ENCODE measurements at regions not wholly inside any gene's neighbourhood (a gene's known extent, or its start where the extent isn't known, plus 50 kb on each side); places are given as distances from the start of the nearest gene placed in this dataset.
A peak's percentile ranks its signal among the peaks of the same experiment; 100 is the strongest.

DNA sequence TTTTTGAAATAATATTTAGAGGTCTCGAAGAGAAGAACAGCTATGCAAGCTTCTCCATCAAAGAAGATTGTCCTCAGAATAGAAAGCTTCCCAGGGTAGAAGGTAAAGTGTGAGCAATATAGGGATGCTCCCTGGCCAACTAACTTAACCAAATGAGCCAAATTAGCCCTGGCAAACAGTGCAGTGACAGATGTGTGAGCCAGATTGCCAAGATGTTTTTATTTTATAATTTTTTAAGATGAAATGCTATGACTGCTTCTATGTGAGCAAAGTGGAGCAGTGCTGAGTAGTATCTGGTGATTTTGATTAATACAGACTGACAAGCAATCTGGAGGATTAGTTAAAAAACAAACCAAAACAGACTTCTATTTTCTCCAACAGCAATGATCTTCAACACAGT lies 202.1 kb downstream of the NOVA1 start:
- H3K4me3 ChIP-seq: no peak overlapping the region
- WGBS (ENCODE audit: missing lambda C conversion rate): 19% methylated on average over 1 of the region's 1 CpG
- ChIA-PET CTCF (no interaction called here), POLR2A (no interaction called here)
- no peak overlapping the region for H3K4me2 ChIP-seq
- TF ChIP-seq, protein P1, sequence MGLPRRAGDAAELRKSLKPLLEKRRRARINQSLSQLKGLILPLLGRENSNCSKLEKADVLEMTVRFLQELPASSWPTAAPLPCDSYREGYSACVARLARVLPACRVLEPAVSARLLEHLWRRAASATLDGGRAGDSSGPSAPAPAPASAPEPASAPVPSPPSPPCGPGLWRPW (IDR thresholded peaks at IDR 0.05): no peak
- TF ChIP-seq FOSL2 (IDR thresholded peaks at IDR 0.05) (no peak), FOSL2 (CRISPR knock-in tag; IDR thresholded peaks at IDR 0.05) (no peak), ZSCAN20 (CRISPR knock-in tag; IDR thresholded peaks at IDR 0.05) (no peak), RNF2 (IDR thresholded peaks at IDR 0.05; ENCODE audit: borderline replicate concordance, low read depth) (no peak)
- no peaks in the 10 kb centered on the region for H3K9me3 ChIP-seq
- no peak overlapping the region for H3K27ac ChIP-seq
- no peak for DNase-seq (ENCODE audit: low read depth in 1 of 2, low spot score in 1 of 2)
- FAIRE-seq: no peak
- peaks cover 6% of the 10 kb centered on the region; the same call in 1 of the 3 replicates for H3K4me1 ChIP-seq
- ATAC-seq: no peak

DNA sequence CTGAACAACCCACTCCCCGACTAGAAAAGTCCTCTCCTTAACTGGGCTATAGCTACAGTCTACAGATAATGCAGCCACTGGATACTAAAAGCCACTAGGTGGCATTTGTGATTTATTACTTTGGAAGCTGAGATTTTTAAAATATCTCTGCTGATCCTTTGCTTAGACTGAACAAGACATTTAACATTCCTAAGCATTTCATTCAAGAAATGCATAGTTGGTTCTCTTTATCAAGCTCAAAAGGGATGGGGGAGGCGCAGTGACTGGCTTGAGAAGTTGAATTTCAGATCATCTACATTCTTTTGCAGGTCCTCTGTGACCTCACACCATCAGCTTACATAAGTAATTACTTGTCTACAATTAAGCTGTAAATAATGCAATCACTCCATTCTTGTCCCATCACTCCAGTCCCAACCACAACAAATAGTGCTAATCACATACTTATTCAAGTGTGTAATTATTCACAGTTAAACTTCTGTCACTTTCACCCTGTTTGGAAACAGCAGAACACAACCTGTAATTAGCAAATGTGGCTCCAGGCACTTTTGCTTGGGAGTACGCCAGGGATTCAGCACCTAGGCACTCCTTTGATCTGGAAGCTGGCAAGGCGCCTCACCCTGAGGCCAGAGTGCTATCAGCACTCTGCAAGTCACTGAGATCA lies 203.6 kb downstream of the NOVA1 start:
- no peak overlapping the region for H3K4me3 ChIP-seq
- TF ChIP-seq FOSL2 (IDR thresholded peaks at IDR 0.05) (no peak), FOSL2 (CRISPR knock-in tag; IDR thresholded peaks at IDR 0.05) (no peak), RAD21 (conservative IDR thresholded peaks at IDR 0.05 in 1 of 2, IDR thresholded peaks at IDR 0.05 in 1 of 2) (peak; percentile 61 to 67), CHD4 (IDR thresholded peaks at IDR 0.05; ENCODE audit: borderline replicate concordance) (no peak), EHF (CRISPR knock-in tag; IDR thresholded peaks at IDR 0.05) (no peak), NFE2L2 (conservative IDR thresholded peaks at IDR 0.05; ENCODE audit: low read length) (no peak), KDM5A (IDR thresholded peaks at IDR 0.05) (no peak), NR3C1 (IDR thresholded peaks at IDR 0.05) (no peak), BHLHE40 (IDR thresholded peaks at IDR 0.05; ENCODE audit: low read depth, low read length) (no peak), SMC3 (IDR thresholded peaks at IDR 0.05) (peak; percentile 69), MAZ (IDR thresholded peaks at IDR 0.05; ENCODE audit: borderline replicate concordance, low read depth, low read length) (no peak), NPAS2 (CRISPR knock-in tag; IDR thresholded peaks at IDR 0.05; ENCODE audit: borderline replicate concordance) (no peak), ESRRA (IDR thresholded peaks at IDR 0.05; ENCODE audit: borderline replicate concordance, low read length) (no peak), HDAC2 (IDR thresholded peaks at IDR 0.05) (no peak), HEYL (CRISPR knock-in tag; IDR thresholded peaks at IDR 0.05) (no peak), GATA3 (IDR thresholded peaks at IDR 0.05; ENCODE audit: borderline replicate concordance) (no peak), ZSCAN20 (CRISPR knock-in tag; IDR thresholded peaks at IDR 0.05) (no peak), HOXB13 (CRISPR knock-in tag; IDR thresholded peaks at IDR 0.05; ENCODE audit: low read depth) (no peak), EHMT2 (IDR thresholded peaks at IDR 0.05; ENCODE audit: low read depth) (no peak)
- TF ChIP-seq, protein P1 (IDR thresholded peaks at IDR 0.05): no peak
- TF ChIP-seq, protein P2, sequence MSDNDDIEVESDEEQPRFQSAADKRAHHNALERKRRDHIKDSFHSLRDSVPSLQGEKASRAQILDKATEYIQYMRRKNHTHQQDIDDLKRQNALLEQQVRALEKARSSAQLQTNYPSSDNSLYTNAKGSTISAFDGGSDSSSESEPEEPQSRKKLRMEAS (IDR thresholded peaks at IDR 0.05): no peak
- TF ChIP-seq, protein P3, sequence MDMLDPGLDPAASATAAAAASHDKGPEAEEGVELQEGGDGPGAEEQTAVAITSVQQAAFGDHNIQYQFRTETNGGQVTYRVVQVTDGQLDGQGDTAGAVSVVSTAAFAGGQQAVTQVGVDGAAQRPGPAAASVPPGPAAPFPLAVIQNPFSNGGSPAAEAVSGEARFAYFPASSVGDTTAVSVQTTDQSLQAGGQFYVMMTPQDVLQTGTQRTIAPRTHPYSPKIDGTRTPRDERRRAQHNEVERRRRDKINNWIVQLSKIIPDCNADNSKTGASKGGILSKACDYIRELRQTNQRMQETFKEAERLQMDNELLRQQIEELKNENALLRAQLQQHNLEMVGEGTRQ (IDR thresholded peaks at IDR 0.05): no peak
- TF ChIP-seq, protein P4, sequence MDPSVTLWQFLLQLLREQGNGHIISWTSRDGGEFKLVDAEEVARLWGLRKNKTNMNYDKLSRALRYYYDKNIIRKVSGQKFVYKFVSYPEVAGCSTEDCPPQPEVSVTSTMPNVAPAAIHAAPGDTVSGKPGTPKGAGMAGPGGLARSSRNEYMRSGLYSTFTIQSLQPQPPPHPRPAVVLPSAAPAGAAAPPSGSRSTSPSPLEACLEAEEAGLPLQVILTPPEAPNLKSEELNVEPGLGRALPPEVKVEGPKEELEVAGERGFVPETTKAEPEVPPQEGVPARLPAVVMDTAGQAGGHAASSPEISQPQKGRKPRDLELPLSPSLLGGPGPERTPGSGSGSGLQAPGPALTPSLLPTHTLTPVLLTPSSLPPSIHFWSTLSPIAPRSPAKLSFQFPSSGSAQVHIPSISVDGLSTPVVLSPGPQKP (IDR thresholded peaks at IDR 0.05; ENCODE audit: low read depth, low read length): no peak
- TF ChIP-seq, protein P5, sequence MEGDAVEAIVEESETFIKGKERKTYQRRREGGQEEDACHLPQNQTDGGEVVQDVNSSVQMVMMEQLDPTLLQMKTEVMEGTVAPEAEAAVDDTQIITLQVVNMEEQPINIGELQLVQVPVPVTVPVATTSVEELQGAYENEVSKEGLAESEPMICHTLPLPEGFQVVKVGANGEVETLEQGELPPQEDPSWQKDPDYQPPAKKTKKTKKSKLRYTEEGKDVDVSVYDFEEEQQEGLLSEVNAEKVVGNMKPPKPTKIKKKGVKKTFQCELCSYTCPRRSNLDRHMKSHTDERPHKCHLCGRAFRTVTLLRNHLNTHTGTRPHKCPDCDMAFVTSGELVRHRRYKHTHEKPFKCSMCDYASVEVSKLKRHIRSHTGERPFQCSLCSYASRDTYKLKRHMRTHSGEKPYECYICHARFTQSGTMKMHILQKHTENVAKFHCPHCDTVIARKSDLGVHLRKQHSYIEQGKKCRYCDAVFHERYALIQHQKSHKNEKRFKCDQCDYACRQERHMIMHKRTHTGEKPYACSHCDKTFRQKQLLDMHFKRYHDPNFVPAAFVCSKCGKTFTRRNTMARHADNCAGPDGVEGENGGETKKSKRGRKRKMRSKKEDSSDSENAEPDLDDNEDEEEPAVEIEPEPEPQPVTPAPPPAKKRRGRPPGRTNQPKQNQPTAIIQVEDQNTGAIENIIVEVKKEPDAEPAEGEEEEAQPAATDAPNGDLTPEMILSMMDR (IDR thresholded peaks at IDR 0.05): peak; percentile 56
- ATAC-seq: peak; percentile 68 to 78; a peak in 4 of 6 replicates
- 18% methylated on average over 4 of the region's 4 CpGs for WGBS (ENCODE audit: missing lambda C conversion rate)
- POLR2A ChIA-PET: no interaction called here
- peak overlapping the region; percentile 10; the same call in 1 of the 3 replicates for H3K4me2 ChIP-seq
- DNase-seq (ENCODE audit: low read depth in 1 of 2, low spot score in 1 of 2): peak in 1 of 2 experiments; percentile 8
- H3K27ac ChIP-seq: no peak overlapping the region
- FAIRE-seq: peak; percentile 54
- no peaks in the 10 kb centered on the region for H3K9me3 ChIP-seq
- CTCF ChIA-PET: interaction anchor here (0.6 to 2.3 kb wide), 9 partner anchors 11 to 614 kb away, joined by 3 to 20 read pairs (median 4); no protein-coding TSS in a partner anchor
- H3K4me1 ChIP-seq: peaks cover 6% of the 10 kb centered on the region; the same call in 1 of the 3 replicates

Data from A549 (cell line).